ENCODE measurements at regions not wholly inside any gene's neighbourhood (a gene's known extent, or its start where the extent isn't known, plus 50 kb on each side); places are given as distances from the start of the nearest gene placed in this dataset.
"Not testable (repeated sequence)": the region's sequence is repeated elsewhere in the genome, so short reads cannot be mapped to it uniquely, and the experiment has no call there.

DNA sequence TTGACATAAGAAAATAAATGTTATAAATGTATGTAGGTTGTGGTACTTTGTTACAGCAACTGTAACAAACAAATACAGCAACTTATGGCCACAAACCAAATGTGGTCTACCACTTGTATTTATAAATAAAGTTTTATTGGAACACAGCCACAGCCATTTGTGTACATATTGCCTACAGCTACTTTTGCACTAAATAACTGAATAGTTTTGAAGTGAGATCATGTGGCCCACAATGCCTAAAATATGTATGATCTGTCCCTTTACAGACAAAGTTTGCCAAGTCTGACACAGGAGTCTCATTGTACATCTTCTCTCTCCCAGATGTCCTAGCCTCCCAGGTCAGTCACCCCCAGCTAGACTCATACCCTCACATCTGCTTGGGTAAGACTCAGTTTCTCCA lies 283.6 kb upstream of the PRDM9 start:
- DNase-seq: no peak

DNA sequence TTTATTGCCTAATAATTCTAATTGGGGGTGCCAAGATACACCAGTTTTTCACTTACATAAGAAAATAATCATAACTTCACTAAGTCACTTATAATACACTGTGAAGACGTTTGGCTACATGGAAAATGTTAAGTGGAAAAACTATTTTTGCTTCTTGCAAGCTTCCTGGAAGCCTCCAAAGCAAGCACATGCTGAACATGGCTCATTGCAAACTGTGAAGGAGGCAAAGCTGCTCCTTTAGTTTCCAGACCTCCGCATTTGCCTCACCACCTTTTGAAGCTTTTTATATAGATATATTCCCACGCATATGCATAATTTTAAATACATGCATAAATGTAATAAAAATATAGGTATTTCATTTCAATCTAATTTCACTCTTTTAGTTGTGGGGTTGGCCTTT lies 285.6 kb upstream of the PRDM9 start:
- DNase-seq: no peak

DNA sequence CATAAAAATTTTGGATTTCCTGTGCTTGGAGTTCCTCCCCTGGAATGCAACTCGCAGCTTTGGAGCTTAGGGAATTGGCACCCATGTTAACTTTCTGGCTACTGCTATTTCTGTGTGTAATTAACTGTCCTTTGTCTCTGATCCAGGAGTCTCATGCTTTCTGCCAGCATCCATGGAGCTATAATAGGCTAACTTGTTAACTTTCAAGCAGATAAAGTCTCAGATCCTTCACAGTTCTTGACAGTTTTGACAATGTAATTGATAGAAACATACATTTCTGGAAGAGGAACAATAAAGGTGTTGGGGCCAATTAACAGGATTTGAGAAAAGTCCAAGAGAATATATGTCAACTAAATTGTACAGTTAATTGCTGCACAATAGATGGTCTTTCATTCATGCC lies 290.2 kb upstream of the PRDM9 start:
- no peak for DNase-seq

DNA sequence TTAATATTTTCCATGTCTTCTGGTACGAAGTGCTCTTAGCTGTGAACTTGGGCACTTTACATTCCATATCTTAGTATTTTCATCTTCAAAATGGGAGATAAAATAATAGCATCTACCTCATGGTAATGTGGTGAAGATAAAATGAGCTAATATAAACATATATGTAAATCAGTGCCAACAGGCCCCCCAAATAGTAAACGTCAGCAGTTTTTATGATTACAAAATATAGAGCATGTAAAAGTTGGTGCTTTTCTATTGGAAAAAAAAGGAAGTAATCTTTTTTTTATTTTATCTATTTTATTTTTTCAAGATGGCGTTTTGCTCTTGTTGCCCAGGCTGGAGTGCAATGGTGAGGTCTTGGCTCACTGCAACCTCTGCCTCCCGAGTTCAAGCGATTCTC lies 291.1 kb upstream of the PRDM9 start:
- no peak for DNase-seq

DNA sequence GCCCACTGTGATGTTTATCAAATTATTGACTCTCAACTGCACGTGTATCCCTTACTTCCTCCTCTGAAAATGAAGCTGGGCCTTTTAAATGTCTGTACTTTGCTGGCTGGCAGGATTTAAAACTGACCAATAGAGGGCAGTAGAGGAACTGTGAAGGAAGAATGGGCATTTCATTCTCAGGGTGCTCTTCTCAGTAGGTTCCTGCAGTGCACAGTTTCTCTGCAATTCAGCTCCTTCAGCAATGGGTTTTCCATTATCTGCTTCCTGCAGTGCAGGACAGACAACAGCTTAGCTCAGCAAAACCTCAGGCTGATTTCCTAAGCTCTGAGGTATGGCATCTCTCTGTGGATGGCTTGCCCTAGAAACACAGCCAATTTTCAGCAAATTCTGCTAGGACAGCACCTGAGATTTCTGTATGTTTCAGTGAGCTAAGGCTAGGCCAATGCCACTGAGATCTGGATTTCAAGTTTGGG lies 298.4 kb upstream of the PRDM9 start:
- DNase-seq: peak; percentile 92

DNA sequence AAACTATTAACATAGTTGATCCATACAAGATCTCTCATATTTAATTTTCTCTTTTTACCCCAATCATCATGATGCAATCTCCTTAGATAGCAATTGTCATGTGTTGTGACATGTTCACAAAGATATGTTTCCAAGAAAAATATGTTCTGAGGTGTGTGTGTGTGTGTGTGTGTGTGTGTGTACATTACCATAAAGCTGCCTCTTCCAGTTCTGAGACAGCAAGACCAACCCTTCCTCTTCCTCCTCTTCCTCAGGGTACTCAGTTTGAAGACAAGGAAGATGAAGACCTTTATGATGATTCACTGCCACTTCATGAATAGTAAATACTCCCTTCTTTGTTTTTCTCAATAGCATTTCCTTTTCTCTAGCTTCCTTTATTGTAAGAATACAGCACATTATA lies 303.3 kb upstream of the PRDM9 start:
- DNase-seq: no peak

DNA sequence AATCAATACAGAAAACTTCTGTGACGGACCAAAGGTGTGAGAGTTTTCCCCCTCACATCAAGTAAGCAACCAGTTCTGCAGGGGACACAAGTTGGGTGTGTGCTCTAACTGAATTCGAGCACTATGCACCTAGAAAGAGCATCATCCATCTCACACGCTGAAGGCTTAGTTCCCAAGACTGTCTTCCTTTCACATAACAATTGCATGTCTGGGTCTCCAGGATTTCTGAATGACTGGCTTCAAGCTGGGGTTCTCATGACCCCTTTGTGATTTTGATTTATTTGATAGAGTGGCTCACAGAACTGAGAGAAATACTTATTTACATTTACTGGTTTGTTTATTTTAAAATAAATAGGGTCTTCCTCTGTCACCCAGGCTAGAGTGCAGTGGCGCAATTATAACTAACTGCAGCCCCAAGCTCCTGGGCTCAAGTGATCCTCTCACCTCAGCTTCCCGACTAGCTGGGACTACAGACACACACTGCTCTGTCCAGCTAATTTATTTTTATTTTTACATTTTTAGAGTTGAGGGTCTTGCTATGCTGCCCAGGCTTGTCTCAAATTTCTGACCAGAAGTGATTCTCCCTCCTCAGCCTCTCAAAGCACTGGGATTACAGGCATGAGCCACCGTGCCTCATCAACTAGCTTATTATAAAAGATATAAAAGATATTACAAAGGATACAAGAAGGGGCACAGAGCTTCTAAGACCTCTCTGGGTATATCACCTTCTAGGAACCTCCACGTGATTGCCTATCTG lies 316.7 kb upstream of the CDH12 start:
- DNase-seq: no peak

DNA sequence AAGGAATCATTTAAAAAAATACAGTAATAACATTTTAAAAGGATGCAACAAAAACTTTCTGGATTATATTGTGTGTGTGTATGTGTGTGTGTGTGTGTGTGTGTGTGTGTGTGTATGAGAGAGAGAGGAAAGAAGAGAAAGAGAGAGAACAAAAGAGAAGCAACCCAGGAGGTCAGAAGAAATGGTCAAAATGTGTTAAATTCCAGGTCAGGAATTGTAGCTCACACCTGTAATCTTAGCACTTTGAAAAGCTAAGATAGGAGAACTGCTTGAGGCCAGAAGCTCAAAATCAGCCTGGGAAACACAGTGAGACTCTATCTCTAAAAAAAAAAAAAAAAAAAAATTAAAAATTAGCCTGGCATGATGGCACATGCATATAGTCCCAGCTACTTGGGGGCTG lies 311.8 kb upstream of the CDH12 start:
- no peak for DNase-seq

DNA sequence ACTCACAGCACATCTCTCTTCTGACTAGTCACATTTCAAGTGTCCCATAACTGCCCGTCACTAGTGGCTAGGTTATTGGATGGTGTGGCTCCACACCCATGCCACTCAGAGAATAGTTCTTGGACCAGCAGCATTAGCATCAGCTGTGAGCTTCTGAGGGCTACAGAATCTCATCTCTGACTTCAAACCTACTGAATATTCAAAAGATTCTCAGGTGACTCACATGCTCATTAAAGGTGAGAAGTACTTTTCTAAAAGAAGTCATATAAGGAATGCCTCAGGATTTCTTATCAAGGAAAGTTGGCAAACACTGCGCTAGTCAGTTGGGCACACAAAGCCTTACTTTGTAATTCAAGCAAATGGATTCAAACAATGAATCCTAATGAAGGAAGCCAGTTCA lies 305.0 kb upstream of the CDH12 start:
- DNase-seq: no peak

DNA sequence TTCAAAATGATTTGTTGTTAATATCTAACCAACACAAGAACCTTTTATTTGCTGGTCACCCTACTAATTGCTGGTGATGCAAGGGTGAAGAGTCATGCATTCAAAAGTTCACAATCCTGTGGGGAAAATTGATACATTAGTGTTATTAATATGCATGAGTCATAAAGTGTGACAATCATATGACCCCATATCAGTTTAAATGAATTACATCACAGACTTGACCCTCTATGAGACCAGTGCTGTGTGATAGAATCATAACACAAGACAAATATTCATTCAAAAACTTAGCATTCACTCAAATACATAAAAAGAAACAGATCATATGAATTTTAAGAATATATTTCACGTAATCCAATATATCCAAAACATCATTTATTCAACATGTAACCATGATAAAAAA lies 304.6 kb upstream of the CDH12 start:
- DNase-seq: no peak

DNA sequence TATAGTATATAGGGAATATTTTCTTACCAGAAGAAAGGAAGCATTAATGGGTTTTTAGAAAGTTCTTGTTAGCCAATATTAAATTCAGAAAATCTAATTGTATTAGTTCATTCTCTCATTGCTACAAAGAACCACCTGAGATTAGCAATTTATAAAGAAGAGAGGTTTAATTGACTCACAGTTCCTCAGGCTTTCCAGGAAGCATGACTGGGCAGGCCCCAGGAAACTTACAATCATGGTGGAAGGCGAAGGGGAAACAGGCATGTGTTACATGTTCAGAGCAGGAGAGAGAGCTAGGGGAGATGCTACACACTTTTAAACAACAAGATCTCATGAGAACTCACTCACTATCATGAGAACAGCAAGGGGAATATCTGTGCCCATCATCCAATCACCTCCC lies 304.0 kb upstream of the CDH12 start:
- DNase-seq: no peak

DNA sequence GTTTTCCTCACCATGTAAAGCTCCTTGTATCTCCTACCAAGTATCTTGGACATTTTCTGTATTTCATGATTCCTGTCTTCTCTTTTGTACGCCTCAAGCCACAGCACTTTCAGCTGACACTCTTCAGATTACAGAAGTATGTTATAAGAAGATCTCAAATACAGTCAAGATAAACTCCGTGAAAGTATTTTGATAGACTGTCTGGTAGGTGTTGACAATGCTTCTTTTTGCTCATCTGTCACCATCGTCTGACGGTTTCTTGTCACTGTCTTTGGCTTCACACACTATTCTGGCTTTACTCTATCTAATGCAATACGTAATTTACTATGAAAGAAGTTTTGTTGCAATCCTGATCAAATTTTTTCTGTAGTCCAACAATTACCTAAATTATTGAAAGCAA lies 294.5 kb upstream of the CDH12 start:
- DNase-seq: no peak

DNA sequence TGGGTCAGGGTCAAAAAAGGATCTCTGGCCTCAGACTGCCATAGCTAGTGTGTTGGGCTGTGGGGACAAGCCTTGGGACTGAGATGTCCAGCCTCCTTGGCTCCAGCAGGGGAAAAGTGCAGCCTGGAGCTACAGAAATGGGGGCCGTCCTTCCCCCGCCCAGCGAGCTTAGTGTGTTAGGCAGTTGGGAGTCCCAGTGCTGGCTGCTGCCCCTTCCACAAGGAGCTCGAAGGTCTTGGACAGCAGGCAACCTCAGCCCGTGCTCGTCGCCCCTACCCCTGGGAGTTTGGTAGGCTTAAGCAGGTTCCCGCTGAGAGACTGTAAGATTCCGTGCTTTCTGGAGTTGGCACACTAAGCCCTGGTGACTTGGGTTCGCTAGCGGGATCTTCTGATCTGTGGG lies 293.0 kb upstream of the CDH12 start:
- no peak for DNase-seq

DNA sequence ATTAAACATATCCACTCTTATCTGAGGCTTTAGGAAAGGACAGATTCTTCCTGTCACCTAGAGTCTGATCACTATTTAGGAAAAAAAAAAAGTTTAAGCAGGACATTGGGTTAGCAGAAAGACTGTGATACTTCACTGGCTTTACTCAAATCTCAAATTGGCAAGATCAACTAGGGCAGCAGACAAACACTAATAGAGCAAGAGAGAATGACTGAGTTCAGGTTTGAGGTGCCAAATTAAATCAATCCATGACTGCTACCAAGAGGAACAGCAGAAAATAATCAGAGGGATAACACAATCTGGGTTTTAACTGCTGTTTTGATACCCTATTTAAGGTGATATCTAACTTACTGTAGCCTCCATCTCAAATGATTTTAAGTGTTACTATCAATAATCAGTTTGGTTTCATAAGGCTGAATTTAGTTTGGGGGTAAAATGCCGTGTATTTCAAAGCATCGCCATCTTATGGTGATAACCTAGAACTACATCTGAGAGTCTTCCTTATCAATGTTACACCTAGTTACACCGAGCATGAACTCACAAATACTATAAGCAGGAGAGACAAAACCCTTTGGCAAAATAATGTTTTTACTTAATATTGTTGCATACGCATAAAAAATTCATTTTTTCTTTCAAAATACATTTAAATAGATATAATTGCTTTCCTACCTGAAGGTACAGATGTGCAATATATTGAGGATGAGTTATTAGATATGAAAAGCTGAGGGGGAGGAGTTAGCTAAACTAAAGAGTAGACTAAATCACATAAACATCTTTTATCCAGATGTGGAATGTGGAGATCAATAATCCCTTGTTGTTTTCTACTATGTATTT lies 286.4 kb upstream of the CDH12 start:
- peak; percentile 82 for DNase-seq

DNA sequence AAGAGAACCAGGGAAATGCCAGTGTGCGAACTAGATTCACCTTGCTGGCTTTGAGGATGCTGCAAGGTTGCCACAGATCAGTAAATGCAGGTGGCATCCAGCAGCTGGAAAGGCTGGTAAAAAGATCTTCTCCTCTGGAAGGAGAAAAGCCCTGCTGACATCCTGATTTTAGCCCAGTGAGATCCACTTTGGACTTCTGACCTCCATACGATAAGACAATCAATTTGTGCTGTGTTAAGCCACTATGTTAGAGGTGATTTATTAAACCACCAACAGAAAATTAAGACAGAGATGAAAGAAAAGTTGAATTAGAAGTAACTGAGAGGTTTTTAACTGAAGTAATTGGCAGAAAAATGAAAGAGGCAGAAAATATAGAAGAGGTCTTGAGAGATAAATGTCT lies 283.8 kb upstream of the CDH12 start:
- DNase-seq: no peak

DNA sequence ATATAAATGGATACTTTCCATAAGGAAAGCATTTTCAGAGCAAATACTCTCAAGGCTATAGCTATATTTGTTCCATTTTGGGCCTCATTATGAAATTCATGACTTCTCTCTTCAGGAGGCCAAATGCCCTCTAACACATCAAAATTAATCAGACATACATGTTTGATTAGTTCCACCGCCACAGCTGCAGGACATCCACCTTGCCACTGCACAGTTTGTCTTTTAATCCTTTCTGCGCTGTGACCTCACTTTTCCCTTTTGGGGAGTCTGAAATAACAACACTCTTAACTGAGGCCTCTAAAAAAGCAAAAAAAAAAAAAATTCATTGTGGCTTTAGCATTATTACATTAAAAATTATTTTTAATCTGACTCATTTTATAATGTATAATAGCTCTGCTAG lies 279.1 kb upstream of the CDH12 start:
- DNase-seq: no peak

DNA sequence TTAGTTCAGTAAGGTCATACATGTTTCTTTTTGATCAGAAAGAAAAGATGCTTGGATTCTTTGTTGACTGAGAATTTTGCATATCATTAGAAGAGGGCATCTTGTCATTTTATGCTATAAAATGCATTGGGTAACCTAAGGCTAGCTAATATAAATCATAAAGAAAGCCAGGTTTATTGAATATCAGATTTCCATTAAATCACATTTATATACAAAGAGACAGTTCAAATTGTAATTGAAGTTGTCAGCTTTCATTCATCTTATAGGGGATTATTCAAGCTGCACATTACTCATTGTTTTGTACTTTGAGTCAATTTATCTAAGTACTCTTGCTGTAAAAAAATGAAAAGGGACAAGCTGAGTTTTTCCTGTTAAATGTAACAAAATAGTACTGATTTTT lies 259.1 kb upstream of the CDH12 start:
- no peak for DNase-seq

DNA sequence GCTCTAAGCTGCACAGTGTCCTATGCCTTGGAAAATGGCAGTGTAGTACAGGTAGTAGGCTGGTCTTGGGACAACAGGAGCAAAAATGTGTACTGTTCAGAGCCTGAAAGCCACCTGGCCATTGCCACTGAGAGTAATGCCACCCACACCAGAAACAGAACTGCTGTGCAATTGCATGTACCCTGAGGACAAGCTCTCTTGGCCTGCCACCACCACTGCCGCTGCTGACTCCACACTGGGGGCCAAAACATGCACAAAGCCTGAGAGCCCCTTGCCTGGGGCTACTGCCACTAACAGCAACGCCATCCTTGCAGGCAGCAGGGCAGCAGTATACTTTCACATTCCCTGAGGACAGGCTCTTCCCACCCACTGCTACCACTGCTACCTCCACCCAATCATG lies 251.9 kb upstream of the CDH12 start:
- DNase-seq: no peak

DNA sequence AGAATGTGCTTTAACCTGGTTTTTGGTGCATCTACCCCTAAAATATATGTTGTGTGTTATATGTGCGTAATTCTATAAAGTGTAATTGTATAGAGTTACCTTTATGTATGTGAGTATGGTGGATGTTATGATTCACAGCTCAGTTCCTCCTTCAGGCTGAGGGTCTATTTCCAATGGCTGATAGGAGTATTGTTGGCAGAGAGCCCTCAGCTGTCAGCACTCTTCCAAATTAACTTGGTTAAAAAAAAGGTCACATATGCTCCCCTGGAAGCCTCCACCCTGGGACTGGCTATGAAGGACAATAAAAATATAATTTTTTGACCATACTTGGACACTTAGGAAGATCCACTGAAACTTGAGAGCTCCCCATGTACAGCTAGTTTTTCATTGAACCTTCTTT lies 250.4 kb upstream of the CDH12 start:
- DNase-seq: peak; percentile 62

DNA sequence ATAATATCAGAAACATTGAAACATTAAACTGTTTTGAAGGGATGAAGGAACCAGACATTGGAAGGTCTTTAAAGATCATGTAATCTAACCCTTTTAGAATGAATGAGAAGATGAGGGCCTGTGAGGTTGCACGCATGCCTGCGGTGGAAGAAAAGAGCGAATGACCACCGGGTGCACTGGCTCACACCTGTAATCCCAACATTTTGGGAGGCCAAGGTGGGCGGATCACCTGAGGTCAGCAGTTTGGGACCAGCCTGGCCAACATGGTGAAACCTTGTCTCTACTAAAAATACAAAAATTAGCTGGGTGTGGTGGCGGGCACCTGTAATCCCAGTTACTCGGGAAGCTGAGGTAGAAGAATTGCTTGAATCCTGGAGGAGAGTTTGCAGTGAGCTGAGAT lies 242.3 kb upstream of the CDH12 start:
- DNase-seq: not testable (repeated sequence)

DNA sequence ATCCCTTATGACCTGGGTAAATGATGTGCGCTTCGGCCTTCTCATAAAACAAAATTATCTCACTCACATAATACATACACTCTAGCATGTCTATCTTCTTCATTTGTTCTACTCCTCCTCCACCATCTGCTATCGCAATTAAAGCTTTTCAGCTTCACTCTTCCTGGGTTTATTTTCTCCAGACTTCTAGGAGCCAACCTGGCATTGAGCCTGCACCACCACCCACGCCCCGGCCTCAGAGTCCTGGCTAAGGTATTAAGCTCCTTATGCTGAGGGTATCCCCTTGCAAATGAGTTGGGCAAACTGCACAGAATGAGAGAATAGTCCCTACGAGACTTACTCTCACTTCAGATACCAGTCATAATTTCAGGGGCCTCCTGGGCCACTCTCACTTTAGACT lies 236.1 kb upstream of the CDH12 start:
- DNase-seq: peak; percentile 44

DNA sequence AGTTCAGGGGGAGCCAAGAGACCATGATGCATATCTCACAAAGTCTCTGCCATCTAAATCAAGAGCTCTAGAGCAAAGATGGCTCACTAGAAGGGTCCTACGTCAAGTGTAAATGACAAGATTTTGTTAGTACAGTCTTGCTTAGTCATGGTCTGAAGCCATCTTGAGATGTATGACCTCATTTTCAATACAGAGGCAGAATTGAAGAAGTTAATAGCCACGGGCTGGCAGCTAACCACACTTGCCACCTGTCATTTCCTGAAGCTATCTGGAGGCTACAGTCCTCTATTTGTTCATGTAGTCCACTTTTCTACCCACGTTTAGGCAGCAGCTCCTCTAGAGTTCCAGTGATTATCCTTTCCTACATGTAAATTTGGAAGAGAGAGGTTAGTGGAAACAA lies 231.7 kb upstream of the CDH12 start:
- DNase-seq: no peak

DNA sequence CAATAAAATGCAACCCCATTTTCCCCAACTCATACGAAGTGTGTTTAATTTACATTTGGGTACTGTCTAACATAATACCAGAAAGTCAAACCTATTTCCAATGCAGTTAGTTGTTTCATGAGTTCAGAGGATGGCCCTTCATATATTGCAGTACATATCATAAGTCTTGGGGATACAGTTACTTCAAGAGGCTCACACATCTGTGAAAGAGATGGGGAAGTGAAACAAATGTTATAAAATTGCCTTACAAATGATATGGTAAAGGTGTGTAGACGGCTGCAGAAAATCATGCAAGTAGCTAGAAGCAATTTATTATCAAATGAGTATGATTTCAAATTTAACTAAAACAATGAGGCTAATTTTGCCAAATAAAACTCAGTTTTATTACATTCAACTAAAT lies 219.0 kb upstream of the CDH12 start:
- DNase-seq: no peak

DNA sequence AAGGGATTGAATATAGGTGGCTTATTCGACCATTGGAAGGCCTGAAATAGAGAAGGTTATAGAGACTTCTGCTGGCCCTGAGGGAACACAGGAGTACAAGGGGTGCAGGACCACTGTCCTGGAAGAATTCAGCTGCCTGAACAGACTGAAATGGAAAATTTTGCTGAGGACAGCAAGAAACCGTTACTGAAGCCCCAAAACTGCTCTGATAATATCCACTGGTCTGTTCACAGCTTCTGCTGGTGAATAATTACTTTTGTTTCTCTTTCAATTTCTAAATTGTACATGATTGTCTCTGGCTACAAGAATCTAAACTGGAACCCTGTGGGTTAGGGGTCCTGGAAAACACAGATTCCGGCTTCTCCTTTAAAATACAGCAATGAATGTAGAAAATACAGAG lies 218.5 kb upstream of the CDH12 start:
- no peak for DNase-seq

DNA sequence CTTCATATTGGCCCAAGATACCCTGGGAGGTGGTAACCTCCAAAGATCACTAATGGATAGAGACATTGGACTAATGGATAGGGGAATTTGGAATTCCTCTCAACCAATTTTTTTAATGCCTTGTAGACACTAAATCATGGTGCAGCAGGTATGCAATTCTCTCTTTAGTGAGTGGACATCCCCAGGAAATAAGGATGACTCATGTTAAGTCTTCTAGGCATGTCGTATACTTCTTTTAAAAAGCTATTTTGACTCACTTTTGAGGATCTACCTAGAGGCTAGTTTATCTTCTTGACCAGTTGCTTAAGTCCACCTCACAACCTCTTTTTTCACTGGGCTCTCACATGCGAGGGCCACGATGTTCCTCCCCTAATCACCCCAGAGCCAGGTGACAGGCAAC lies 211.6 kb upstream of the CDH12 start:
- DNase-seq: no peak
